ENCODE measurements at regions not wholly inside any gene's neighbourhood (a gene's known extent, or its start where the extent isn't known, plus 50 kb on each side); places are given as distances from the start of the nearest gene placed in this dataset.

DNA sequence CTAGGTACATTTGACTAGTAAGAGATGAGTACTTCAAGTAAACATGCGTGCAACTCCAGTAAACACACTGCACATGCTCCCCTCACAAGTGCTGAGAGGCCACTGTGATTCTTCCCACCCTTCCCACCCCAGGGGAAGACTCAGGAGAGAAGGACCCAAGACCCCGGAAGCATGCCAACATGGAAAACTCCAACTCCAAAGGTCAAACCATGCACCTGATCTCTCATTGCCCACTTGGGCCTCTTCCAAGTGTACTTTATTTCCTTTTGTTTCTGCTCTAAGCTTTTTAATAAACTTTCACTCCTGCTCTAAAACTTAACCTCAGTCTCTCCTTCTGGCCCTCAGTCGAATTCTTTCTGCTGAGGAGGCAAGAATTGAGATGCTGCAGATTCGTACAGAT is 78.5 kb downstream of the CD83 start:
- H3K36me3 ChIP-seq (ENCODE audit: control insufficient read depth, insufficient read depth, low read length) = no peaks in the 10 kb centered on the region
- H3K27ac ChIP-seq (ENCODE audit: insufficient read depth, low read length) = no peak overlapping the region
- DNase-seq (ENCODE audit: low read depth in 2 of 2) = no peak
- no peak overlapping the region for H3K4me2 ChIP-seq (ENCODE audit: extremely low read depth, insufficient read depth, low read length)
- H3K9ac ChIP-seq (ENCODE audit: insufficient read depth, low read length) = no peak overlapping the region
- no peaks in the 10 kb centered on the region for H3K4me1 ChIP-seq (ENCODE audit: control insufficient read depth, extremely low read depth, insufficient read depth, low read length)
- no peaks in the 10 kb centered on the region for H3K27me3 ChIP-seq (ENCODE audit: control insufficient read depth, insufficient read depth, low read length)
- no peak overlapping the region for H3K4me3 ChIP-seq (replicated peaks in 1 of 4; ENCODE audit: control extremely low read depth in 1 of 4, insufficient read depth in 1 of 4, low read depth in 3 of 4, low read length in 4 of 4)
- H2AFZ ChIP-seq (ENCODE audit: low read length) = no peak overlapping the region
- TF ChIP-seq EZH2 (IDR thresholded peaks at IDR 0.05; ENCODE audit: low read length, missing control alignments) = no peak
- TF ChIP-seq, protein P1, sequence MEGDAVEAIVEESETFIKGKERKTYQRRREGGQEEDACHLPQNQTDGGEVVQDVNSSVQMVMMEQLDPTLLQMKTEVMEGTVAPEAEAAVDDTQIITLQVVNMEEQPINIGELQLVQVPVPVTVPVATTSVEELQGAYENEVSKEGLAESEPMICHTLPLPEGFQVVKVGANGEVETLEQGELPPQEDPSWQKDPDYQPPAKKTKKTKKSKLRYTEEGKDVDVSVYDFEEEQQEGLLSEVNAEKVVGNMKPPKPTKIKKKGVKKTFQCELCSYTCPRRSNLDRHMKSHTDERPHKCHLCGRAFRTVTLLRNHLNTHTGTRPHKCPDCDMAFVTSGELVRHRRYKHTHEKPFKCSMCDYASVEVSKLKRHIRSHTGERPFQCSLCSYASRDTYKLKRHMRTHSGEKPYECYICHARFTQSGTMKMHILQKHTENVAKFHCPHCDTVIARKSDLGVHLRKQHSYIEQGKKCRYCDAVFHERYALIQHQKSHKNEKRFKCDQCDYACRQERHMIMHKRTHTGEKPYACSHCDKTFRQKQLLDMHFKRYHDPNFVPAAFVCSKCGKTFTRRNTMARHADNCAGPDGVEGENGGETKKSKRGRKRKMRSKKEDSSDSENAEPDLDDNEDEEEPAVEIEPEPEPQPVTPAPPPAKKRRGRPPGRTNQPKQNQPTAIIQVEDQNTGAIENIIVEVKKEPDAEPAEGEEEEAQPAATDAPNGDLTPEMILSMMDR (conservative IDR thresholded peaks at IDR 0.05 in 1 of 2, IDR thresholded peaks at IDR 0.05 in 1 of 2; ENCODE audit: low read depth in 1 of 2, low read length in 2 of 2) = no peak
- no peaks in the 10 kb centered on the region for H3K9me3 ChIP-seq (ENCODE audit: control insufficient read depth, insufficient read depth, low read depth, low read length)
- H4K20me1 ChIP-seq (ENCODE audit: control insufficient read depth, extremely low read depth, insufficient read depth, low read length) = no peaks in the 10 kb centered on the region
- no peaks in the 10 kb centered on the region for H3K79me2 ChIP-seq (ENCODE audit: control insufficient read depth, insufficient read depth, low read length)

GRCh38 chr6:14197118-14197517 is 79.5 kb downstream of the CD83 start:
- Histone ChIP-seq H3K4me2 (ENCODE audit: extremely low read depth, insufficient read depth, low read length) (no peak overlapping the region), H3K27me3 (ENCODE audit: control insufficient read depth, insufficient read depth, low read length) (no peaks in the 10 kb centered on the region), H4K20me1 (ENCODE audit: control insufficient read depth, extremely low read depth, insufficient read depth, low read length) (no peaks in the 10 kb centered on the region), H3K9me3 (ENCODE audit: control insufficient read depth, insufficient read depth, low read depth, low read length) (no peaks in the 10 kb centered on the region), H3K79me2 (ENCODE audit: control insufficient read depth, insufficient read depth, low read length) (no peaks in the 10 kb centered on the region), H3K9ac (ENCODE audit: insufficient read depth, low read length) (no peak overlapping the region), H3K36me3 (ENCODE audit: control insufficient read depth, insufficient read depth, low read length) (no peaks in the 10 kb centered on the region), H2AFZ (ENCODE audit: low read length) (no peak overlapping the region), H3K4me1 (ENCODE audit: control insufficient read depth, extremely low read depth, insufficient read depth, low read length) (no peaks in the 10 kb centered on the region), H3K27ac (ENCODE audit: insufficient read depth, low read length) (no peak overlapping the region), H3K4me3 (replicated peaks in 1 of 4; ENCODE audit: control extremely low read depth in 1 of 4, insufficient read depth in 1 of 4, low read depth in 3 of 4, low read length in 4 of 4) (no peak overlapping the region)
- TF ChIP-seq, protein P1 (conservative IDR thresholded peaks at IDR 0.05 in 1 of 2, IDR thresholded peaks at IDR 0.05 in 1 of 2; ENCODE audit: low read depth in 1 of 2, low read length in 2 of 2) = no peak
- TF ChIP-seq EZH2 (IDR thresholded peaks at IDR 0.05; ENCODE audit: low read length, missing control alignments) = no peak
- DNase-seq (ENCODE audit: low read depth in 2 of 2) = no peak

DNA sequence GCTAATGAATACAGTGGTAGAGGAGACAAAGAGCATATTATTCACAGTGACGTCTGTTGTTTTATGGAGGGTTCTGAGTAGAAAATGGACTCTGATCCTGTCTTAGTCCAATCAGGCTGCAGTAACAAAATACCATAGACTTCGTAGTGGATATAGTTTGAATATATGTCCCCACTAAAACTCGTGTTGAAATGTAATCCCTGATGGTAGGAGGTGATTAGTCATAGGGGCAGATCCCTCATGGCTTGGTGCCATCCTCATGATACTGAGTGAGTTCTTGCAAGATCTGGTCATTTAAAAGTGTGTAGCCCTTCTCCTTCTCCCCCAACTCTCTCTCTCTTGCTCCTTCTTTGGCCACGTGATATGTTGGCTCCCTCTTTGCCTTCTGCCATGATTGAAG is 82.5 kb downstream of the CD83 start:
- H3K36me3 ChIP-seq (ENCODE audit: control insufficient read depth, insufficient read depth, low read length) = no peaks in the 10 kb centered on the region
- H3K79me2 ChIP-seq (ENCODE audit: control insufficient read depth, insufficient read depth, low read length) = no peaks in the 10 kb centered on the region
- H2AFZ ChIP-seq (ENCODE audit: low read length) = no peak overlapping the region
- TF ChIP-seq, protein P1 (conservative IDR thresholded peaks at IDR 0.05 in 1 of 2, IDR thresholded peaks at IDR 0.05 in 1 of 2; ENCODE audit: low read depth in 1 of 2, low read length in 2 of 2) = no peak
- TF ChIP-seq EZH2 (IDR thresholded peaks at IDR 0.05; ENCODE audit: low read length, missing control alignments) = no peak
- H3K4me3 ChIP-seq (replicated peaks in 1 of 4; ENCODE audit: control extremely low read depth in 1 of 4, insufficient read depth in 1 of 4, low read depth in 3 of 4, low read length in 4 of 4) = no peak overlapping the region
- peak; percentile 39 to 73 for DNase-seq (ENCODE audit: low read depth in 2 of 2)
- H3K9me3 ChIP-seq (ENCODE audit: control insufficient read depth, insufficient read depth, low read depth, low read length) = no peaks in the 10 kb centered on the region
- H3K27ac ChIP-seq (ENCODE audit: insufficient read depth, low read length) = no peak overlapping the region
- no peak overlapping the region for H3K4me2 ChIP-seq (ENCODE audit: extremely low read depth, insufficient read depth, low read length)
- no peaks in the 10 kb centered on the region for H3K27me3 ChIP-seq (ENCODE audit: control insufficient read depth, insufficient read depth, low read length)
- H3K9ac ChIP-seq (ENCODE audit: insufficient read depth, low read length) = no peak overlapping the region
- no peaks in the 10 kb centered on the region for H4K20me1 ChIP-seq (ENCODE audit: control insufficient read depth, extremely low read depth, insufficient read depth, low read length)
- H3K4me1 ChIP-seq (ENCODE audit: control insufficient read depth, extremely low read depth, insufficient read depth, low read length) = no peaks in the 10 kb centered on the region
